GM12878 (cell line): ENCODE measurements at regions not wholly inside any gene's neighbourhood (a gene's known extent, or its start where the extent isn't known, plus 50 kb on each side); places are given as distances from the start of the nearest gene placed in this dataset.

Experiments used
- ATAC-seq: fragments of 200-7000 bp; cut with Tn5 transposase; 3 replicates; pipeline ENCODE4 v1.9.1; 2020; ENCODE audit warnings: mild to moderate bottlenecking, moderate library complexity
- BruUV-seq: library from RNA; stranded (reverse); fragments of 400-500 nt; replicated peaks from 2 replicates; lab custom pipeline; 2021; lab: Mats Ljungman, UMichigan
- CTCF ChIA-PET: fragments of 300-600 bp; sonication (Branson Sonifier 250); formaldehyde crosslinking; extraction: SDS; loops from one replicate; lab custom pipeline; 2021; ENCODE audit warnings: inconsistent platforms; lab: Yijun Ruan, JAX
- POLR2A ChIA-PET: fragments of 350-600 bp; formaldehyde crosslinking; extraction: SDS; loops from one replicate; lab custom pipeline; 2021; ENCODE audit warnings: inconsistent platforms; lab: Charles Lee
- RAD21 ChIA-PET: fragments of 300-600 bp; sonication (Branson Sonifier 250); formaldehyde crosslinking; loops from one replicate; lab custom pipeline; 2023; ENCODE audit warnings: antibody characterized with exemption; ENCODE audit not compliant: unreplicated experiment; lab: Charles Lee
- SMC1A ChIA-PET: fragments of 300-600 bp; sonication (Branson Sonifier 250); formaldehyde crosslinking; loops from one replicate; lab custom pipeline; 2023; ENCODE audit not compliant: unreplicated experiment, uncharacterized antibody; lab: Charles Lee
- DNase-seq: peaks from one replicate; pipeline ENCODE4 v3.0.0-alpha.2; 2011; ENCODE audit warnings: low read depth, low spot score
- FAIRE-seq: peaks from 3 replicates; lab custom pipeline; 2011; peaks lifted over from hg19 to GRCh38; lab: Jason Lieb, UNC
- H2AFZ ChIP-seq: 2 replicates; pipeline ENCODE4 v1.6.0; 2011; ENCODE audit warnings: low read depth, low read length, control low read depth; ENCODE audit not compliant: control insufficient read depth
- H3K27ac ChIP-seq: 2 replicates; pipeline ENCODE4 v1.5.1; 2011; ENCODE audit warnings: control low read depth; ENCODE audit not compliant: control insufficient read depth, insufficient read depth
- H3K27me3 ChIP-seq, 2 experiments: replicated peaks in 1 of 2; 2 replicates each; pipeline versions ENCODE4 v1.6.0 to v1.6.1; 2011; ENCODE audit warnings: low read length in 1 of 2; ENCODE audit not compliant: control insufficient read depth in 2 of 2, insufficient read depth in 2 of 2
- H3K36me3 ChIP-seq, 2 experiments: 2 replicates each; pipeline ENCODE4 v1.5.1; 2011; ENCODE audit warnings: low read length in 1 of 2; ENCODE audit not compliant: control insufficient read depth in 2 of 2, insufficient read depth in 2 of 2
- H3K4me1 ChIP-seq: 2 replicates; pipeline ENCODE4 v1.6.1; 2011; ENCODE audit warnings: mild to moderate bottlenecking, low read length, moderate library complexity, mixed read lengths; ENCODE audit not compliant: control insufficient read depth, insufficient read depth
- H3K4me2 ChIP-seq: 2 replicates; pipeline ENCODE4 v1.6.0; 2011; ENCODE audit warnings: control low read depth; ENCODE audit not compliant: control insufficient read depth, insufficient read depth
- H3K4me3 ChIP-seq: fragments of 200-600 bp; sonication (generic); 2 replicates; pipeline ENCODE4 v1.5.1; 2016
- H3K79me2 ChIP-seq: 2 replicates; pipeline ENCODE4 v1.6.0; 2011; ENCODE audit warnings: low read length; ENCODE audit not compliant: control insufficient read depth, insufficient read depth
- H3K9ac ChIP-seq: 2 replicates; pipeline ENCODE4 v1.8.0; 2011; ENCODE audit warnings: low read length, control low read depth, mixed read lengths; ENCODE audit not compliant: control insufficient read depth, insufficient read depth
- H3K9me3 ChIP-seq: replicated peaks from 3 replicates; pipeline ENCODE4 v1.5.1; 2011; ENCODE audit warnings: mild to moderate bottlenecking, low read length; ENCODE audit not compliant: control insufficient read depth, insufficient read depth
- H4K20me1 ChIP-seq: 2 replicates; pipeline ENCODE4 v1.6.0; 2011; ENCODE audit not compliant: control insufficient read depth, insufficient read depth
- HSF1 ChIP-seq: fragments of 150-350 bp; IDR thresholded peaks from 2 replicates; pipeline ENCODE4 v1.6.1; 2014; ENCODE audit warnings: mild to moderate bottlenecking, low read depth, low read length
- NR2C1 ChIP-seq: fragments of 450-650 bp; IDR thresholded peaks from 2 replicates; pipeline ENCODE4 v1.6.1; 2017; ENCODE audit warnings: antibody characterized with exemption, mild to moderate bottlenecking, moderate library complexity
- STAT1 ChIP-seq: fragments of 450-650 bp; conservative IDR thresholded peaks from 2 replicates; pipeline ENCODE4 v1.6.1; 2014; ENCODE audit warnings: antibody characterized with exemption, mild to moderate bottlenecking
- WGBS: methylation state at CpG from one replicate; pipeline ENCODE4 v1.1.6; 2016; ENCODE audit warnings: low lambda C conversion rate; ENCODE audit not compliant: insufficient replicate concordance, insufficient coverage; ENCODE audit errors: missing lambda C conversion rate; 5-methylcytosine and 5-hydroxymethylcytosine counted together
- in situ Hi-C: fragments of 300-500 bp; cut with MboI; formaldehyde crosslinking; loops from 9 replicates; pipeline ENCODE4 v1.14.3; 2018; ENCODE audit warnings: mixed read lengths
- intact Hi-C: fragments of 100-400 bp; cut with micrococcal nuclease; formaldehyde crosslinking; loops from one replicate; pipeline ENCODE4 v1.14.2; 2022; ENCODE audit not compliant: unreplicated experiment
- TF ChIP-seq, protein P1 (sequence below): fragments of 450-650 bp; formaldehyde crosslinking; IDR thresholded peaks from 2 replicates; pipeline ENCODE4 v1.4.0; 2020; ENCODE audit warnings: mild to moderate bottlenecking, moderate library complexity

DNA sequence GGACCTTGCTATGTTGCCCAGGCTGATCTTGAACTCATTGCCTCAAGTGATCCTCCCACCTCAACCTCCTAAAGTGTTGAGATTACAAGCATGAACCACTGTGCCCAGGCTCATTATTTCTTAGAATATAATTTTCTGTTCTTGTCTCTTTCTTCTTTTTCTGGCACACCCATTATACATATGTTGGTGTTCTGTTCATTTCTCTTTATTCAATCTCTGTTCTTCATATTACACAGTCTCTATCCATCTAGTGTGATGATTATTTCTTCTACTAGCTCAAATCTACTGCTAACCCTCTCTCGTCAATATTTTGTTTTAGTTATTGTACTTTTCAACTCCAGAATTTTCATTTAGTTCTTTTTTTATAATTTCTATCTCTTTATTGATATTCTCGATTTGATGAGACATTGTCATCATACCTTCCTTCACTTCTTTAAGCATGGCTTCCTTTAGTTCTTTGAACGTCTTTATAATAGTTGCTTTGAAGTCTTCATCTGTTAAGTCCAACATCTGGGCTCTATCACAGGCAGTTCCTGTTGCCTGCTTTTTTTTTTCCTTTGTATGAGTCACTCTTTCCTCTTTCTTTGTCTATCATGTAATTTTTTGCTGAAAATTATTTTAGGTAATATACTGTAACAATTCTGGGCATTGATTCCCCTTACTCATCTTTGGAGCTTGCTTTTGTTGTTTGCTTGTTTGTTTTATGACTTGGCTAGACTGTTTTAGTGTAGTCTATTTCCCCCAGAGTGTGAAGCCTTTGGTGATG, 196.4 kb upstream of the NABP1 start:
- H4K20me1 ChIP-seq, result no peaks in the 10 kb centered on the region
- CTCF ChIA-PET, result no interaction called here
- H3K27ac ChIP-seq, result no peak overlapping the region
- H3K4me1 ChIP-seq, result no peaks in the 10 kb centered on the region
- no peak overlapping the region for H3K4me3 ChIP-seq
- intact Hi-C loops (no loop called here), in situ Hi-C loops (no loop called here)
- 4% methylated on average over 3 of the region's 3 CpGs for WGBS
- POLR2A ChIA-PET, result no interaction called here
- H3K79me2 ChIP-seq, result no peaks in the 10 kb centered on the region
- no peak overlapping the region for H3K9ac ChIP-seq
- ATAC-seq, result no peak
- no peak for FAIRE-seq
- H3K27me3 ChIP-seq, result no peaks in the 10 kb centered on the region
- SMC1A ChIA-PET, result no interaction called here
- H3K9me3 ChIP-seq, result no peaks in the 10 kb centered on the region; the same call in 2 of the 3 replicates
- no peak for DNase-seq
- H3K36me3 ChIP-seq, result no peaks in the 10 kb centered on the region
- BruUV-seq, result no TSS peak
- no peak for TF ChIP-seq HSF1
- TF ChIP-seq, protein P1, sequence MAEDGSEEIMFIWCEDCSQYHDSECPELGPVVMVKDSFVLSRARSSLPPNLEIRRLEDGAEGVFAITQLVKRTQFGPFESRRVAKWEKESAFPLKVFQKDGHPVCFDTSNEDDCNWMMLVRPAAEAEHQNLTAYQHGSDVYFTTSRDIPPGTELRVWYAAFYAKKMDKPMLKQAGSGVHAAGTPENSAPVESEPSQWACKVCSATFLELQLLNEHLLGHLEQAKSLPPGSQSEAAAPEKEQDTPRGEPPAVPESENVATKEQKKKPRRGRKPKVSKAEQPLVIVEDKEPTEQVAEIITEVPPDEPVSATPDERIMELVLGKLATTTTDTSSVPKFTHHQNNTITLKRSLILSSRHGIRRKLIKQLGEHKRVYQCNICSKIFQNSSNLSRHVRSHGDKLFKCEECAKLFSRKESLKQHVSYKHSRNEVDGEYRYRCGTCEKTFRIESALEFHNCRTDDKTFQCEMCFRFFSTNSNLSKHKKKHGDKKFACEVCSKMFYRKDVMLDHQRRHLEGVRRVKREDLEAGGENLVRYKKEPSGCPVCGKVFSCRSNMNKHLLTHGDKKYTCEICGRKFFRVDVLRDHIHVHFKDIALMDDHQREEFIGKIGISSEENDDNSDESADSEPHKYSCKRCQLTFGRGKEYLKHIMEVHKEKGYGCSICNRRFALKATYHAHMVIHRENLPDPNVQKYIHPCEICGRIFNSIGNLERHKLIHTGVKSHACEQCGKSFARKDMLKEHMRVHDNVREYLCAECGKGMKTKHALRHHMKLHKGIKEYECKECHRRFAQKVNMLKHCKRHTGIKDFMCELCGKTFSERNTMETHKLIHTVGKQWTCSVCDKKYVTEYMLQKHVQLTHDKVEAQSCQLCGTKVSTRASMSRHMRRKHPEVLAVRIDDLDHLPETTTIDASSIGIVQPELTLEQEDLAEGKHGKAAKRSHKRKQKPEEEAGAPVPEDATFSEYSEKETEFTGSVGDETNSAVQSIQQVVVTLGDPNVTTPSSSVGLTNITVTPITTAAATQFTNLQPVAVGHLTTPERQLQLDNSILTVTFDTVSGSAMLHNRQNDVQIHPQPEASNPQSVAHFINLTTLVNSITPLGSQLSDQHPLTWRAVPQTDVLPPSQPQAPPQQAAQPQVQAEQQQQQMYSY (CRISPR knock-in tag), result no peak
- no peak for TF ChIP-seq NR2C1
- no peak for TF ChIP-seq STAT1
- no peak overlapping the region for H2AFZ ChIP-seq
- H3K4me2 ChIP-seq, result no peak overlapping the region
- RAD21 ChIA-PET, result no interaction called here
